LoVo (cell line): ENCODE measurements at regions not wholly inside any gene's neighbourhood (a gene's known extent, or its start where the extent isn't known, plus 50 kb on each side); places are given as distances from the start of the nearest gene placed in this dataset.

ENCODE experiments used
- DNase-seq: peaks from one replicate; pipeline ENCODE4 v3.0.0-alpha.2; 2016; ENCODE audit warnings: low spot score

- no peak for DNase-seq
These were observed 279.7 kb downstream of the SS18 start for GRCh38 chr18:25810736-25811135.

GRCh38 chr18:25805939-25806338 lies 284.5 kb downstream of the SS18 start:
- DNase-seq, result no peak

- DNase-seq, result no peak
These were observed 285.1 kb downstream of the SS18 start for GRCh38 chr18:25805323-25805722.

- no peak for DNase-seq
These were observed 291.2 kb downstream of the SS18 start for GRCh38 chr18:25799231-25799630.

- DNase-seq, result no peak
These were observed 292.4 kb downstream of the SS18 start for GRCh38 chr18:25798046-25798445.

DNA sequence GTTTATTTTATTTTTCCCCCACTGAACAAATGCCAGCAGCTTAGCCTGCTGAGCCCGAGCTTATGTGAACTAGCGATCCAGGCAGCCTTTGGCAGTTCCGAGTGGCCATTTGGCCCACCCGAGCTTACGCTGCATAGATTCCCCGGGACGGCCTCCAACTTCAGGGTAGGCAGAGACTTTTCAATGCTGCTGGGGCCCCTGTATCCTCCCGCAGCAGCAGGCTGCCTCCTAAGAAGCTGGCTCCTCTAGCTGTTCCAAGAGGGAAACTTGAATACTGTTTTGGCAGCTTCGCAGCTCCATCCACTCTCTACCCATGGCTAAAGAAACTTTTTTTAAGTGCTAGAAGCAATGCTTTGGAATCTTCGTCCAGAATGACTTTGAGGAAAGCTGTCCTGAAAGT lies 295.2 kb downstream of the SS18 start:
- DNase-seq, result no peak

DNA sequence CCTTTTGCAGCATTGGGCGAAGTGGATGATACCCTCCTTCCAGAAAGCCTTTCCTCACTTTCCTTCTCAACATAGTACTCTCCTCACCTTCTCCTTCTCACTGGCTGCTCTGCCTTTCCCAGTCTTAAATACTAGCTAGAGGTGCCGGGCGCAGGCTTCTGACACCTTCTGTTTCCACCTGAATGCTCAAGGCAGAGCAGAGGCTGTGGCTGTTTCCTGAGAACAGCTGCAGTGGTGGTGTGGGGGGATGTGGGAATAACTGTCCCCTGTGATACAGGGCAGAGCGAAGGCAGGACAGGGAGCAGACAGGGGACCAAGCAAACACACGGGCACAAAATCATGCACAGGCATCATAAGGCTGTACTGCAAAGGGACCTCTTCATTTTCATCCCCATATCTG lies 303.1 kb downstream of the SS18 start:
- no peak for DNase-seq

DNA sequence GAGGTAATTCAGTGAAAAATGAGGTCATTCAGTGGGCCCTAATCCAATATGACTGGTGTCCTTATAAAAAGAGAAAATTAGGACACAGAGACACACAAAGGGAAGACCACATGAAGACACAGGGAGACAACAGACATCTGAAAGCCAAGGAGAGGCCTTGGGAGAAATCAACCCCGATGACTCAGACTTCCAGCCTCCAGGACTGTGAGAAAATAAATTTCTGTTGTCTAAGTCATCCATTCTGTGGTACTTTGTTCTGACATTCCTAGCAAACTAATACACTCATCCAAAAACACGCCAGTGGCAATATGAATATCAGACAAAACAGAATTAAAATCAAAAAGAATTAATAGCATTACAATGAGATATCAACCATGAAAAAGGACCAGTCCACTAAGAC lies 303.7 kb downstream of the SS18 start:
- no peak for DNase-seq

- DNase-seq, result no peak
These were observed 310.3 kb downstream of the SS18 start for GRCh38 chr18:25780105-25780504.

DNA sequence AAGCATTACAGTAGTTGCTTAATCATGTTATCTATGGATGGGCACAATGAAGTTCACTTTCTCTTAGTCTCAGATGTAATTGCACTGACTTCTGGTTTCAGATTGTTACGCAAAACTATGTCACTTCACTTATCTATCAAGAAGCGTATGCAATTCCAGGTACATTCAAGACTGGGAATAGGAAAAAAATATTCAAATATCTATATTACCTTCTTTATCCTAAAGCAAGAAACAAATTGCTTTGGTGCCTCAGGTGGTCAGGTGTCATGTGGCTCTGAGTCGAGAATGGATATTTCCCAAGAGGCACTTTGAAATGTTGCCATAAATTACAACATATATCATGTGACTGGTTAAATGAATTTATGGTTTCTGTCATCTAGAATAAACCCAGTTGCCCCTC lies 318.6 kb downstream of the SS18 start:
- no peak for DNase-seq

- DNase-seq, result no peak
These were observed 325.6 kb downstream of the SS18 start for GRCh38 chr18:25764777-25765176.

GRCh38 chr18:25759111-25759510 lies 331.3 kb downstream of the SS18 start:
- DNase-seq, result no peak

DNA sequence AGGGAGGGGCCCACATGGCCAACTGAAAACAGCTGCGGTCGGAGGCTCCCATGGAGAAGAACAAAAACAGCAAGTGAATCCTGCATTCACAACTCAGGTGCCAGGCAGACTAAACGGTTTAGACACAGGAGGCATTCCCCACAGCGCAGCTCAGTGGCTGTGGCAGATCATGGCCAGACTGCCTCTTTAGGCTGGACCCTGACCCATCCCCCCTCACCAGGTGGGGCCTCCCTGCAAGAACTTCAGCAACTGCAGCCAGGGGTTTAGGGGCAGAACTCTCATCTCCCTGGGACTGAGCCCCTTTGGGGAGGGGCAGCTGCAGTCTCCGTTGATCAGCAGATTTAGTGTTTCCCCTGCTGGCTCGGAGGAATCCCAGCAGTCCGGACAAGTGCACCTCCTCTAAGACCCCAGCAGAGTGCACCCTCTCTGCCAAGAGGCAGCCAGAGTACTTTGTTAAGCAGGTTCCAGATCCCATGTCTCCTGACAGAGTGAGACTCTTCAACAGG lies 346.7 kb downstream of the SS18 start:
- no peak for DNase-seq

DNA sequence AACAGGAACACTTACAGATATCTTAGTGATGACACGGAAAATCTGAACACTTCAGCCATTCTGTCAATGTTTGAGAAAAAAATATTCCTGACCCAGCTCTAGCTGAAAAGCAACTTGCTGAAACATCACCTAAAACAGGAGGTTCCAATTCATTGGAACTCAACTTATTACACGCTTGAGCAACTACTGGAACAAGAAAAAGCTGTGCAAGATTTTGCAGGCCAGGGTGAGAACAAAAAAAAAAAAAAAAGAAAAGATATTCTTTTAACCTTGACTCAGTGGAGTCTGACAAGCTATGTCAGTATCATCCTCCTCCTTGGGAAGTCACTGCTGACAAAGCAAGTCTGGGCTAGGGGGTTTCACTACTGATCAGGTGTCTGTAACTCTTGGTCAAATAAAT lies 351.0 kb downstream of the SS18 start:
- DNase-seq, result no peak

- no peak for DNase-seq
These were observed 352.6 kb downstream of the SS18 start for GRCh38 chr18:25737710-25738311.

- no peak for DNase-seq
These were observed 353.9 kb downstream of the SS18 start for GRCh38 chr18:25736516-25736915.

GRCh38 chr18:25735459-25735858 lies 355.0 kb downstream of the SS18 start:
- DNase-seq, result no peak

DNA sequence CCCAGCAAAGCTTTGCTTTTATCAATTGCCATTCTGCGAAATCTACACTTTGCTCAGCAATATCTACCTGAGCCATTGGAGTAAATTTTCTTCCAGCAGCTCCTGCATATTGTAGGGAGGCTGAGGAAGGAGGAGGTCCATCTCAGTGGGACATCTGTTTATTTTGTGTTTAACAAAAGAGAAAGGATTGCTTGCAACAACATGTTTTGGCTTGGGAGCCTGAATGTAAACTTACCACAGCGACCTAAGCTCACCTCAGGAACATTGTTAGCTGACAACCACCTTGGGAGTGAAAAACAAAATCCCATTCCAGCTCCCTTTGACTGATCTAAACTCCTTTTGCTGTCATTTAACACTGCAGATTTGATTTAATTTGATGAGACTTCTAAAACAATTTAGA lies 356.1 kb downstream of the SS18 start:
- DNase-seq, result no peak

- no peak for DNase-seq
These were observed 357.6 kb downstream of the SS18 start for GRCh38 chr18:25732862-25733261.

GRCh38 chr18:25729072-25729471 lies 361.3 kb downstream of the SS18 start:
- DNase-seq, result no peak

DNA sequence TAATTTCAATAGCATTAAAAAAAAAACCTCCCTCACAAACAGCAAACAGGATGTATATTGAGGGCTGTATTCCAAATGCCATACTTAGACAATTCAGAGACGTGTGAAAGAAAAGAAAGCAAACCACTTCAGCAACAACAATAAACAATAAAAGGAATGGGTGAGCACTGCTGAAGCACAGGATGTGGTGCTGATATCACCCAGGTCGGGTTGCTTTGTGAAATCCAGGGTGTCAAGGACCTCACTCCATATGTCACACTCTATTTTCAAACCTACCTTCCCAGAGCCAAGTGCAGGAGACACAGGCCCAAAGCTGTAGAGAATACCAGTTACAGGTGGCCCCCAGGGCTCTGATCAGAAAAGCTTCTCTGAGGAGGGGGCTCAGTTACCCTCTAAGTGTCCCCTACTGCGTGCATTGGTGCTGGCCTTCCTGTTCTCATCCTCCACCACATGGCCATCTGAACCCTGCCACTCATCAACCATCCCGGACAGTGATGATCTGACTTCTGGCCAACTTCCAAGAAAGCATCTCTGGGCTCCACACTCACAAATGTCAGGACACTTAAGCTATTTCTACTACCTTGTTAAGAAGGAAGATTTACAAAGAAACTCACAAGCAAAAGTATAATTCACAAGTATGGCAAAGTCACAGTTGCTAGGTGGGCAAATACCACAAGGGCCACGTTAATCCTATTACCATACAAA lies 363.0 kb downstream of the SS18 start:
- no peak for DNase-seq

- no peak for DNase-seq
These were observed 364.1 kb downstream of the SS18 start for GRCh38 chr18:25726298-25726697.

DNA sequence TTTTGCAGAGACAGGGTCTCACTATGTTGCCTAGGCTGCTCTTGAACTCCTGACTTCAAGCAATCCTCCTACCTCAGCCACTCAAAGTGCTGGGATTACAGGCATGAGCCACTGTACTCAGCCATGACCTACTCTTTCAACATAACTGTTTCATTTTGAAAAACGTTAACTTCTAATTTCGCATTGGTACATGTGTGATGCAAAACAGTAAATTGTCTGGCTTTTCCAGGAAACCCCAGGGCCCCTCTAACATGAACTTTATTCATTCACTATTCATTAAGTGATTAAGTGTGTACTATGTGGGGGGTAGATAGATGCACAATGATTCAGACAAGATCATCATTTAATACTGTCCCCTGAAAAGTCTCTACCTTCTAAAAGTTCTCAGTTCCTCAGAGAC lies 364.9 kb downstream of the SS18 start:
- no peak for DNase-seq

DNA sequence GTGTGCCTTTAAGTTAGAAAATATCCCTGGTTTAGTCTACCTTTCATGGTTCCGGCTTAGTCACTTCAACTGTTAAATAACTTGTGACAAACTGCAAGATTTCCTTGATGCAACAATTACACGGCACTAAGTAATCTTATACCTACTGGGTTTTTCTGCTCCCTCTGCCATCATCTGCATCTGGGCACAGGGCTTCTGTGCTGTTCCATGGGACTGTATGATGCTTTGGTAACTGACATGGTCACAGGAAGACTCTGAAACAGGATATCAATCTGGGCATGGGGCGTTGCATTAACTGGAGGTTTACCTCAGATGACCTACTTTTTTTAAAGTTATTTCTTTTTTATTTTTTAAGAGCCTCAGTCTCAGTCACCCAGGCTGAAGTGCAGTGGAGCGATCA lies 365.4 kb downstream of the SS18 start:
- no peak for DNase-seq
